Left ventricle myocardium superior (tissue), 1 donor: ENCODE measurements at regions not wholly inside any gene's neighbourhood (a gene's known extent, or its start where the extent isn't known, plus 50 kb on each side); places are given as distances from the start of the nearest gene placed in this dataset.
"Not testable (repeated sequence)": the region's sequence is repeated elsewhere in the genome, so short reads cannot be mapped to it uniquely, and the experiment has no call there.

Source experiments
- ATAC-seq: fragments of 200-7000 bp; cut with Tn5 transposase; one replicate; pipeline ENCODE4 v1.9.1; 2020; ENCODE audit warnings: mild to moderate bottlenecking, moderate library complexity
- DNase-seq: peaks from one replicate; pipeline ENCODE4 v3.0.0-alpha.2; 2020
- intact Hi-C: fragments of 100-400 bp; cut with micrococcal nuclease; formaldehyde crosslinking; loops from one replicate; pipeline ENCODE4 v1.11.0; 2022
- donor health status: DM: no; HTN: yes; CAD: no; lungs with severe emphysema.

DNA sequence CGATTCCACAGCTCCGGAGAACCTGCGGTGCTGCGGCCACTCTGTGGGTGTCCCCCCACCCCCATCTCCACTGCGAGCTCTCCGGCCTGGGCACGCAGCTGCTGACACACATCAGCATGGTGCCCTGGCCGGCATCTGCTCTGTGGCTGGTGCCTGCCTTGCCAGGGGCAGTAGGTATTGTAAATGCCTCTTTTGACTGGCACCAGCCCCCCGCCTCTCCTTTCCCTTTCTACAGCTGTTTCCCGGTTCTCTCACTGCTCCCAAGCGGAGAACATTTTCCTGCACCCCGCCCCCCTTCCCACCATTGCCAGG, 357.1 kb upstream of the ZNF32 start:
- DNase-seq, result no peak
- ATAC-seq, result no peak
- intact Hi-C loops, result no loop called here

GRCh38 chr10:44004913-44005787, 356.5 kb upstream of the ZNF32 start:
- intact Hi-C loops, result no loop called here
- ATAC-seq (no peak), DNase-seq (no peak)

DNA sequence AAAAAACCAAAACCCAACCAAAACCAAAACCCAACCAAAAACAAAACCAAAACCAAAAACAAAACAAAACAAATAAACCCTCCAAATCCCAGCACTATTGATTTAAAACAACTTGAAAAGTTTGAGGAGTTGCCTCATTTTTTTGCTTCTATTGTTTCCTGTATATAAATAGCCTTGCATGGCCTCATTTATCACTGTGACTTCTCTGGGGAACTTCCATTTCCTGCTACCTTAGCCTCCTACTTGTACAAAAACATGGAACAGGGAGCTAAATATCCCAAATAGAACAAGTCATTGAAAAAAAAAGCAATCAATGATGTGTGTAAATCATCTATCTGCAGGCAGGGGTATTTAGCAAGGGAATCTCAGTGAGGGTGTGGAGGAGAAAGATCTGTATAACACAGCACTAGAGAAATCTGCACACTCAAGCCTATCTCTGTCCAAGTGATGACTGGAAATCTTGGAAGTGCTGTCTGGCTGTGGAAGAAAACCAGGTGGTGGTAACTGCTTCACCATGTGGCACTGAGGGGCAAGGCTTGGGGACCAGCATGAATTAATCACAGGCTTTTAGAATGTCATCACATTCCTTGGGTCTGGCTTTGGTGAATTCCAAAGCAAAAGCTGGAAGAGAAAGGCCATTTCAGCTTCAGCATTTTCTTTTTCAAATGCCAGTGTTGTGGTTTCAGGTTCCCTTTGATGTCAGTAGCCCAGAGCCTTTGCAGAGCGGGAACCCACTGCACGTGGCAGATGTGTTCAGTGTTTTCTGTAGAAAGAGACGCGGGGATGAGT, 349.5 kb upstream of the ZNF32 start:
- ATAC-seq (peak; percentile 82), DNase-seq (no peak)
- intact Hi-C loops, result no loop called here

- DNase-seq (no peak), ATAC-seq (no peak)
- intact Hi-C loops, result no loop called here
Observed at GRCh38 chr10:43997330-43997729, 348.6 kb upstream of the ZNF32 start.

DNA sequence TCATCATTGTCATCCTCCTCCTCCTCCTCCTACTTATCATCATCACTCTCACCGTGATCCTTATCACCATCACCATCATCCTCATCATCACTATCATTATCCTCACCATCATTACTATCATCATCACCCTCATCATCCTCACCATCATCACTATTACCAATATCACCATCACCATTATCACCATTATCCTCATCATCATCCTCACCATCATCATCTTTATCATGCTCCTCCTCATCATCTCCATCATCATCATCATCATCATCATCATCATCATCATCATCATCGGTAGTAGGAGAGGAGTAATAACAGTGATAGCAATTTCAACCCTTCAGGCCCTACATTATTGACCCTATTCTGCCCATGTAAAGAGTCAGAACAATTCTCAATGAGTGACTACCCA, 345.9 kb upstream of the ZNF32 start:
- no peak for ATAC-seq
- no peak for DNase-seq
- intact Hi-C loops, result no loop called here

- intact Hi-C loops, DNase-seq, ATAC-seq: not testable (repeated sequence)
Observed at GRCh38 chr10:43992816-43993215, 344.1 kb upstream of the ZNF32 start.

DNA sequence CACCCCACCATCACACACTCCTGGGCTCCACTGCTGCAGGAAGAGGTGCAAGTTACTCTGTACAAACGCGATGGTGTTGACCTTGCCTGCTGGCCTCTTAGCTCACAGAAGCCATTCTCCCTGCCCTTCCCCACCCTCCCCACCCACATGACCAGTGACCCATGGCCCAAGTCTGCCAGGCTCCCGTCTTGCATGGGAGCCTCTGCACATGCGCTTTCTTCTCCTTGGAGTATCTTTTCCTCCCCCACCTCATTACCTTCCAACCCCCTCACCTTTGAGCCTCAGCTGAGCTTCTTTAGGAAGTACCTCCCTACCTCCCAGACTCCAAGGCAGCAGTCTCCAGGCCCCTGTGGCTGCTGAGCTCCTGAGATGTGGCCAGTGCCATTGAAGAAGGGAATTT, 337.7 kb upstream of the ZNF32 start:
- DNase-seq, result no peak
- ATAC-seq, result no peak
- intact Hi-C loops, result no loop called here

GRCh38 chr10:43985941-43986340, 337.3 kb upstream of the ZNF32 start:
- intact Hi-C loops, result no loop called here
- no peak for ATAC-seq
- no peak for DNase-seq

- DNase-seq, result no peak
- intact Hi-C loops, result no loop called here
- ATAC-seq, result no peak
Observed at GRCh38 chr10:43983856-43984271, 335.2 kb upstream of the ZNF32 start.

DNA sequence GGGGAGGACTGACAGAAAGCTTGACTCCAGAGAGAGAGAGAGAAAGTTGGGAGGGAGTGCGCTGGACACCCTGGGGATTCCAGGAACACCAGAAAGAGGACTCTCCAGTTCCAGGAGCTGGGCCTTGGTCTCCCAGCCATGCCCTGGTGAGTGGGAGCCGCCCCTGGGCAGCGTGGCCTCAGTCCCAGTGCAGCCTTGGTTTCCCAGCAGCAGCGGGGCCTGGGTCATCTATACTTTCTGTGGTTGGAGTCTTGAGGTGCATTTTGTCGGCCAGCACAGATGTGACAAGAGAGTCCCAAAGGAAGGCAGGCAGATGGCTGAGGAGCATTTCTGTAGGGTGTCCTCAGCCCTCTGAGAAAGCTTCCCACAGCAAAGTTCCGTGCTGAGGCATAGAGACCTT, 334.7 kb upstream of the ZNF32 start:
- ATAC-seq, result no peak
- intact Hi-C loops, result no loop called here
- no peak for DNase-seq

DNA sequence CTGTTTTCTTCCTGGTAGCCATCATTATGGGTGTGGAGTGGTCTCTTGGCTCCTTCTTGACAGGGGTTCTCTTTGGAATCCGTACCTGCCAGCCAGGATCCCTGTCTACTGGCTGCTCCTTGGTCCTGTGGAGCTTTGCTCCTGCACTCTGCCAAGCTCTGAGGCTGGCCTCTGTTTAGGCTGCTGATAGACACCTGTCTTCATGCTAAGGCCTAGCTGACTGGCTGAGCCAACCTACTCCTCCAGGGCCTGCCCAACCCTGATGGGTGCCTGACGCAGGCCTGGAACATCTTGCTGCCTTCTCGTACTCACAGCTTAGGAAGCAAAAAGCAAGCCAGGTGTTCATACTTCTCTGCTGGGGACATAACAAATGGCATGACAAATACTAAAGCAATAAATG, 333.6 kb upstream of the ZNF32 start:
- intact Hi-C loops, result no loop called here
- DNase-seq (no peak), ATAC-seq (no peak)

- DNase-seq, result no peak
- intact Hi-C loops, result no loop called here
Observed at GRCh38 chr10:43981696-43982095, 333.0 kb upstream of the ZNF32 start.

DNA sequence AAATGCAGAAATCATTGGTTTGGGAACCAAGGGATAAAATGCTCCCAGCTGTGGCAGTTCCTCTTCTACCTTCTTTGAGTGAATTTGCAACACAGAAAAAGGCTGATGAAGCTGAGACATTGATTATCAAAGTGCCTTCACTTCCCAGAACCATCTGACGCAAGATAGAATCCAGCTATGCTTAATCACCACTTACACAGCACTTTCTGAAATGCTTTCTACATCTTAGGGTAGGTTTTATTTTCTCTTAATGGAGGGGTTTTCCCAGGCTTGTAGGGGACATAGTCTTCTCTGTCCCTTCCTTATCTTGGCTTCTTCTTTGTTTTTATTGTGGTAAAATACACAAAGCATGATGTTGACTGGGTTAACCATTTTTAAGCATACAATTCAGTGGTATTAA, 332.6 kb upstream of the ZNF32 start:
- ATAC-seq (no peak), DNase-seq (no peak)
- intact Hi-C loops, result no loop called here

More at GRCh38 chr10:43981696-43982095, 333.0 kb upstream of the ZNF32 start:
- ATAC-seq, result no peak

DNA sequence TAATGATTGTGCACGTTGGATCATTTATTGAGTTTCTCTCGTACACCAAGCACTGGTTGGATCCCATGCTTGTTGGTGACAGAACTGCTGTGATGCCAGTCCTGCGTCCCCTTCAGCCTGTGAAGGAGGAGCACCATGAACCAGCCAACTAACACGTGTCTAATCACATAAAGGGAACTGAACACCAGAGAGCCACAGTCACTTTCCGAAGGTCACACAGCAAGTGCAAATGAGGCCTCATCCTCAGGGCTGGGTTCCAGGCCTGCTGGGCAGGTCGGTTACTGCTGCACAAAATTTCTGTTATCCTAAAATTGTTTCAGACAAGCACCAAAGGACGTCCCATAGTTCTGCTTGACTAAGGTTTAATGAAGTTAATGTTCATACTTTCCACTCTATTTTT, 332.0 kb upstream of the ZNF32 start:
- DNase-seq (no peak), ATAC-seq (no peak)
- intact Hi-C loops, result no loop called here

DNA sequence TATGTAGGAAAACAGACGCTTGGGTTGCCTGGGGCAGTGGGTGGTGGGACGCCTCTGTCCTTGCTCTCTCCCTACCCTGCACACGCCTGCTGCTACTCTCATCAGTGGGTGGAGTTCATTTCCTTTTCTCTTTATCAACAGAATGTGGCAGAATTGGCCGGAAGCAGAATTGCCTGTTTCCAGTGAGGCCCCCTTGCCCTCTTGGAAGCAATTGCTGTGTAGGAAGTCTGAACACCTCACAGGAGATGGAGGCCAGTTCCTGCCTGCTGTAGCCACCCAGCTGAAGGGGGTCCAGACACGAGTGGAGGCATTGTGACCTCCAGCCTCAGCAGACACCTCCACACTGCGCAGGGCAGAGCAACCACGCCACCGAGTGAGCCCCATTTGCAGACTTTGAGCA, 331.6 kb upstream of the ZNF32 start:
- intact Hi-C loops, result no loop called here
- ATAC-seq (peak; percentile 66), DNase-seq (no peak)

GRCh38 chr10:43979551-43979950, 330.9 kb upstream of the ZNF32 start:
- ATAC-seq (no peak), DNase-seq (no peak)
- intact Hi-C loops, result no loop called here

DNA sequence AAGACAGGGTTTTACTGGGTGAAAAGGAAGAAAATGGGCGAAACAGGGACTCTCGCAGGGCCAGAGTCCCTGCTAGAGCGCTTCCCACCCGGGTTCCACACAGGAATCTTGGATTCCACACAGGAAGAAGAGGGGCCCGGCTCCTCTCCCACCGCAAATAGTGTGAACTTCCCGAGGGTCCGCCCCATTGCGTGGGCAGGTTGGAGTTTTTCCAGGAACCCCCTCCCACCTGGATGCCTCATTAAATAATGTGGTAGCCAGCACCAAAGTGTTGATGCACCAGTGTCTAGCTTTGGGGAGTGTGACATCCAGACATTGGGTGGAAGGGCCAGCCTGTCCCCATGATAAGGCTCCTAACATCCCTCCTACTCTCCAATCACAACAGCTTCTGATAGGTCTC, 330.3 kb upstream of the ZNF32 start:
- intact Hi-C loops, result no loop called here
- DNase-seq, result no peak
- no peak for ATAC-seq

GRCh38 chr10:43978091-43978490, 329.4 kb upstream of the ZNF32 start:
- DNase-seq (no peak), ATAC-seq (no peak)
- intact Hi-C loops, result no loop called here

DNA sequence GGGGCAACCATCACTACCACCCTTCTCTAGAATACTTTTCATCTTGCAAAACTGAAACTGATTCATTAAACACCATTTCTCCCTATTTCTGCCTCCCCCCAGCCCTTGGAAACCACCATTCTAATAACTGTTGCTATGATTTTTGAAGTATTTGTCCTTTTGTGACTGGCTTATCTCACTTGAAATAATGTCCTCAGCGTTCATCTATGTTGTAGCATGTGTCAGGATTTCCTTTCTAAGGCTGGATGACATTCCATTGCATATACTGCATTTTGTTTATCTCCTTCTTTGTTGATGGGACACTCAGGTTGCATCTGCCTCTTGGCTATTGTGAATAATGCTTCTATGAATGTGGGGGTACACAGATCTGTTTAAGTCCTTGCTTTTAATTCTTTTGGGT, 327.6 kb upstream of the ZNF32 start:
- intact Hi-C loops, result no loop called here
- ATAC-seq (no peak), DNase-seq (no peak)

DNA sequence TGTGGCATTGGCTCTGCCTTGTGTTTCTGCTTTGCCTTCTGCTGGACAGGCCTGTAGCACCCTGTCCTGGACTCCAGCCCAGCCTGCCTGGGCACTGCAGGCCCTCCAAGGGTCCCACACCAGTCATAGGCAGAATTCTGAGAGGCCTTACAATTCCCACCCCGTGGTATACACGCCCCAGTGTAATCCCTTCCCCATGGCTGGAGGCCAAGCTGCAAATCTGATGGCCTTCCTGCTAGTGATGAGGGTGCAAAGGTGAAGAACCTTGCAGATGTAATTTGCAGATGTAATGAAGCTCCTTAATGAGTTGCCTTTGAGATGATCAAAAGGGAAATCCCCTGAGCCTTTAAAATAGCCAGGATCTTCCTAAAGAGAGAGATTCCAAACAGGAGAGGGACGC, 325.1 kb upstream of the ZNF32 start:
- DNase-seq, result no peak
- intact Hi-C loops, result no loop called here
- ATAC-seq, result no peak
